Tibial nerve (tissue), 4 donors: ENCODE measurements at regions not wholly inside any gene's neighbourhood (a gene's known extent, or its start where the extent isn't known, plus 50 kb on each side); places are given as distances from the start of the nearest gene placed in this dataset.

ENCODE experiments used
- EP300 ChIP-seq, 2 donors: sonication (generic); formaldehyde crosslinking; IDR thresholded peaks; one replicate each; pipeline ENCODE4 v1.6.1; 2017; ENCODE audit warnings: antibody characterized with exemption in 2 of 2, mild to moderate bottlenecking in 1 of 2
- TF ChIP-seq, protein P1 (sequence below), 5 experiments: fragments of 200-600 bp in 3 of 5; fragments of 450-650 bp in 2 of 5; sonication (generic) in 3 of 5; IDR thresholded peaks; one replicate each; pipeline ENCODE4 v1.5.1; 2016 to 2019; ENCODE audit warnings: antibody characterized with exemption in 5 of 5, mild to moderate bottlenecking in 3 of 5, moderate library complexity in 2 of 5

DNA sequence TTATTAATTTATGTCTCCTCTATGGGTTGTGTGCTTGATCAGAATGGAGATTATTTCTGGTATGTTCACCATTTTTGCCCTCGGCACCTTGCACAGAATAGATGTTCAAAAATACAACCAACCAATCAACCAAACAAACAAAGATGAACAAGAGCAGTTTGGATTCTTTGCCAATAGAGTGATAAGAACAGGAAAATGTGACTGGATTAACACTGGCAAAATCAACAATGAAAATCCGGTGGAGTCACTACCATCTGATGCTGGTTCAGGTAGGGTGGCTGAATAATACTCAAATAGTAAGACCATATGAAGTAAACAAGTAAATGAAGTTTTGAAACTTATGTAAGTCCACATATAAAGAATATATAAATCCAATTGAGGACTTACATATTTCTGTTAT is 685.0 kb upstream of the EPHA5 start:
- no peak for TF ChIP-seq EP300 (IDR thresholded peaks at IDR 0.05)
- TF ChIP-seq, protein P1, sequence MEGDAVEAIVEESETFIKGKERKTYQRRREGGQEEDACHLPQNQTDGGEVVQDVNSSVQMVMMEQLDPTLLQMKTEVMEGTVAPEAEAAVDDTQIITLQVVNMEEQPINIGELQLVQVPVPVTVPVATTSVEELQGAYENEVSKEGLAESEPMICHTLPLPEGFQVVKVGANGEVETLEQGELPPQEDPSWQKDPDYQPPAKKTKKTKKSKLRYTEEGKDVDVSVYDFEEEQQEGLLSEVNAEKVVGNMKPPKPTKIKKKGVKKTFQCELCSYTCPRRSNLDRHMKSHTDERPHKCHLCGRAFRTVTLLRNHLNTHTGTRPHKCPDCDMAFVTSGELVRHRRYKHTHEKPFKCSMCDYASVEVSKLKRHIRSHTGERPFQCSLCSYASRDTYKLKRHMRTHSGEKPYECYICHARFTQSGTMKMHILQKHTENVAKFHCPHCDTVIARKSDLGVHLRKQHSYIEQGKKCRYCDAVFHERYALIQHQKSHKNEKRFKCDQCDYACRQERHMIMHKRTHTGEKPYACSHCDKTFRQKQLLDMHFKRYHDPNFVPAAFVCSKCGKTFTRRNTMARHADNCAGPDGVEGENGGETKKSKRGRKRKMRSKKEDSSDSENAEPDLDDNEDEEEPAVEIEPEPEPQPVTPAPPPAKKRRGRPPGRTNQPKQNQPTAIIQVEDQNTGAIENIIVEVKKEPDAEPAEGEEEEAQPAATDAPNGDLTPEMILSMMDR (IDR thresholded peaks at IDR 0.05): no peak
